ENCODE measurements at regions not wholly inside any gene's neighbourhood (a gene's known extent, or its start where the extent isn't known, plus 50 kb on each side); places are given as distances from the start of the nearest gene placed in this dataset.

- DNase-seq = no peak
Measured at GRCh38 chr17:34117811-34118210, 137.3 kb upstream of the CCL2 start.

- no peak for DNase-seq
Measured at GRCh38 chr17:34118564-34118963, 136.5 kb upstream of the CCL2 start.

GRCh38 chr17:34121311-34121710 lies 133.8 kb upstream of the CCL2 start:
- no peak for DNase-seq

DNA sequence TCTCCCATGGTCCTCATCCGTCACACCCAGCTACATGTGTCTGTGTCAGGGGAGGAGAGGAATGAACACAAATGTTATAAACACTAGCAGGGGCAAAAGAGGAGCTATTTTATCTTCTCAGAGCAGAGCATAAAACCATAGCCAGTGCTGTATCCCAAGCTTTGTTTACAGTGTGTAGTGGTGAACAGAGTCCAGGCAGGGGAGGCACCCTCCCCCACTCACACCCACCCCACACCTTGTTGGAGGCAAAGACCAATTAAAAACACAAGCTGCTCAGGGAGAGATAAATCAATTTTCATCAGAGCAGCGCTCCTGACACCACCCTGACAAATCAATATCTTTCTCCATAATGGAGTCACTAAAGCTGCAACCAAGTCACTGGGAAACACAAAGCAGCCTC lies 132.6 kb upstream of the CCL2 start:
- DNase-seq = no peak

GRCh38 chr17:34125010-34125409 lies 130.1 kb upstream of the CCL2 start:
- DNase-seq = no peak

DNA sequence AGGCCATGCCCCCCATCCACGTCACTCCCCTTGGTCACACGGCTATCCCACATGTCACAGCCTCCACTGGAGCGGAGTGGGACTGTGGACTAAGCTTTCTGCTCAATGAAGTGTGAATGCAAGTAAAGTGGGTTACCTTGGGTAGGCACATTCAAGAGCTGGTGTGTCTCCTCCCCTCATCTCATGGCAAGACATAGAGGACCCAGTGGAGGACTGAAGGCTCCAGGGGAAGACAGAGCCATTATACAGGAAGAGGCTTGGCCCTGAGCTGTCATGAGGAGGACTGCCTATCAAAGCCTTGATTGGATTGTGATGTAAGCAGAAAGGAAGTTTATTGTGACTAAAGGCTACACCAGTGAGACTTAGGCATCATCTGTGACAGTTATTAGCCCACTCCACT lies 129.2 kb upstream of the CCL2 start:
- DNase-seq = no peak

GRCh38 chr17:34126496-34126895 lies 128.6 kb upstream of the CCL2 start:
- no peak for DNase-seq

DNA sequence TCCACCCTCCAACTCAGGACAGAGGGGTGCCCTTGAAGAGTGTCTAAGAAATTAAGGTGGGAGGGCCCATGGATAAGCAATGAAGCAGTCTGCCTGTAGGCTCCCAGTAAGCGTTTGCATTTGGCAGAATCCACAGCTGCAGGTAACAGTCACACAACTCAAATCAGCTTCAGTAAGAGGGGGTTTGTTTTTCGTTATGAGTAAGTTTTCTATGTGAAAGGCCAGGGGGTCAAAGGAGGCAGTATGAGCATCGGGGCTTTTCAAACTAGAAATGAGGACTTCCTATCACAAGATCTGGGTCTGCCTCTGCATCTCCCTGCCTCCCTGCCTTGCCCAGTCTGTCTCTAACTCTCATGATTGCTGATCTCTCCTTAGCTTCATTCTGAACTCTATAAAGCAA lies 128.1 kb upstream of the CCL2 start:
- no peak for DNase-seq

- no peak for DNase-seq
Measured at GRCh38 chr17:34130544-34130943, 124.5 kb upstream of the CCL2 start.

GRCh38 chr17:34131386-34131785 lies 123.7 kb upstream of the CCL2 start:
- DNase-seq = no peak

DNA sequence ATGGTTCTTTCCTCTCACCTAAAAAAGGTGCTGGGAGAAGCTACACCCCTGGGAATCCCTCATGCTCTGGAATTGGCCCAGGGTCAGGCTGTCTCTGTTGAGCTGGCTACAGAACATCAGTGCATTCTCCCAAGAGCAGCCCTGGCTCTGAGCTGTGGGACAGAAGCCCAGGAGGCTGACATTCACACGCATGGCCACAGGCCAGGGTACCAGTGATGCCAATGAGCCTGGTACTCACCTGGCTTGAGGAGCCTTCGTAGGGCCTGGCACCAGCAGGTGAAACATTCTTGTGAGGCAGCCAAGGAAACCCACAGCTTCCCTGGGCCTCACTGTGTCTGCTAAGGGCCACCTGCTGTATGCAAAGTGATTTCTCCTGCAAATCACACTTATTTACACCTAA lies 121.7 kb upstream of the CCL2 start:
- DNase-seq = no peak

- no peak for DNase-seq
Measured at GRCh38 chr17:34135841-34136240, 119.2 kb upstream of the CCL2 start.

DNA sequence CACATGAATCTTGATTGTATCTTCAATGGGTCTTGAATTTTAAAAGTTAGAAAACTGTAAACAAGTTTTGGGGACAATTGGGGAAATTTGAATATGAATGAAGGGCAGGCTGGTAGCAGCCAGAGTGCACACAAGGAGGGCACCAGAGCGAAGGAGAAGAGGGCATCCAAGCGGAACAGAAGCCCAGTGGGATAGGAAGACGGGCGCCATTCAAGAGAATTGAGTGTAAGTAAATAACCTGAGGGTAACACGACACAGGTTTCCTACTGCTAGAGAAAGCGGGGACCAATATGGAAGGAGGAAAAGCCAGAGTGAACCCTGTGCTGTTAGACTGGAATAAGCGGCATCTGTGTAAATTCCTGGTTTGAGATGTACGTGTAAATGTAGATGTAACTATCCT lies 115.1 kb upstream of the CCL2 start:
- no peak for DNase-seq

DNA sequence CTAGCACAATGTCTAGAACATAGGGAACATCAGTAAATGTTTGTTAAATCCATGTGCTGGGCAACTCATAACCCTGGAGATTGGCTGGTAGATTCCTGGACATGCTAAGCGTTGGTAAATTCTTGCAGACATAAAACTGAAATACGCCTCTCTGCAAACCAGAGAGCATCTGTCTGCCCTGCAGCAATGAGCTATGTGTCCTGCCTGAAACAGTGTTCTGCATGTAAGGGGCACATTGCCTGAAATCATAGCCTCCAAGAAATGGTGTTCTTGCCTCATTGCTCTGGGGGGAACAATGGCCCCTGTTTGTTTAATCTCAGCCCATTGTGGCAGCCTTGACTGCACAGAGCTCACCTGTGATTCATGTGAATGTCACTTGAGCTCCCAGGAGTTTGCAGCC lies 113.5 kb upstream of the CCL2 start:
- no peak for DNase-seq

DNA sequence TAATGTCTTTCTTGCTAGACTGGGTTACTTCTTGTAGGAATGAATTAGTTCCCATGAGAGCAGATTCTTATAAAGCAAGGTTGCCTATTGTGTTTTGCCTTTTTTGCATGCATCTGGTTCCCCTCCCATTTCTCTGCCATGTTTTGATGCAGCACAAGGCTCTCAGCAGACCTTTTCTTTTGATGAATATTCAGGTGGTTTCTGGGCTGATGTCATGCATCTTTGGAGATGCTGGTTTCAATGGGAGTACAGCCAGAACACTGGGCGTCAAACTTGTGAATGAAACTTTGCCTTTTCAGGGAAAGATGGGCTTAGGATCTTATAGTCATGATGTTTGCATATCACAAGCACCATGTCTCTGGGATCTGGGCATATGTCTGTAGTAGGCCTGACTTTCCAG lies 111.7 kb upstream of the CCL2 start:
- DNase-seq = no peak

DNA sequence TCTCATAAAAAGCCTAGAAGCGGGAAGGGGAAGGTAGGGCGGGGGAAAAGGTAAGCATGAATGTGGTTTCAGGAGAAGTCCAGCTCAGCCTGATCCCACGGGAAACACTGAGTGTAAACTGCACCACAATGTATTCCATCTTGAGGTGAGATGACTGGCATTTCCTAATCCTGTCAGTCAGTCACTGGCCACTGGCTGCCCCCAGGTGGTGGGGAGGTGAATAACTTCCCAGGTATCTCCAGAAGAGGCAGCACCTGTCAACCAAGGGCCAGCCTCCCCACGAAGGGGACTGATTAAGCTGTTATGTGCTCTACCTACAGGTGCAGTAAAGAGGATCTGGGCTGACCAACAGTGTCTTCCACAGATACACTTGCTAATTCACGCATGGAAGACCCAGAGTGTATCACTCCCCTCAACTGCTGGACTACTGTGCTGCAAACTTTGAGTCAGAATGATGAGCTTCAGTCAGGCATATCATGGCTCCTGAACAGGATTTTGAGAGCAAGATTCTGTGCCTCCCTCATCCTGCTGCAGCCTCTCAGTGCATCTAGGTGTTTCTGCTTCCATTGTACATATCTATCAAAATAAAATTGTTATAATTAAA lies 108.5 kb upstream of the CCL2 start:
- DNase-seq = no peak

GRCh38 chr17:34151102-34151501 lies 104.0 kb upstream of the CCL2 start:
- no peak for DNase-seq

- no peak for DNase-seq
Measured at GRCh38 chr17:34153991-34154390, 101.1 kb upstream of the CCL2 start.

- no peak for DNase-seq
Measured at GRCh38 chr17:34154961-34155730, 99.9 kb upstream of the CCL2 start.

- no peak for DNase-seq
Measured at GRCh38 chr17:34155947-34156346, 99.1 kb upstream of the CCL2 start.

DNA sequence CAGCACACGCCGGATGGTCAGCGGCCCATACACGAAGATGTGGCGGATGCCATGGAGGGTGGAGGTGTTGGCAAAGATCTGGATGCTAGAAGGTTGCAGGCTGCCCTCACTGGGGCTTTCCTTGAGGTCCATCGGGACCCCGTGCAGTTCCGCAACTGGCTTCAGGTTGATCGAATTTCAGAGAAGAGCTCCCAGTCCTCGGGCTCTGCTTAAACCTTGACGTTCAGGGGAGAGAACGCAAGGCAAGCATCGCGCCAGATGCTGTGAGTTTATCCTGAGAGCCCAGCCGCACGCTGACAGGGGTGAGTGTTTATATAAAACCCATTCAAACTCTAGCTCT lies 98.7 kb upstream of the CCL2 start:
- DNase-seq = no peak

- DNase-seq = no peak
Measured at GRCh38 chr17:34156741-34157589, 98.1 kb upstream of the CCL2 start.

- no peak for DNase-seq
Measured at GRCh38 chr17:34161690-34162089, 93.4 kb upstream of the CCL2 start.

- no peak for DNase-seq
Measured at GRCh38 chr17:34163123-34163522, 92.0 kb upstream of the CCL2 start.

Measured in HCEC 1CT (cell line).